Skeletal muscle satellite cell (primary cell): ENCODE measurements at regions not wholly inside any gene's neighbourhood (a gene's known extent, or its start where the extent isn't known, plus 50 kb on each side); places are given as distances from the start of the nearest gene placed in this dataset.

Source experiments
- H3K27me3 ChIP-seq: 2 replicates; pipeline ENCODE4 v1.7.0; 2013; ENCODE audit warnings: low read length; ENCODE audit not compliant: control insufficient read depth, insufficient read depth
- H3K36me3 ChIP-seq: 2 replicates; pipeline ENCODE4 v1.7.0; 2013; ENCODE audit warnings: mild to moderate bottlenecking, control low read depth, low read length; ENCODE audit not compliant: insufficient read depth
- H3K4me1 ChIP-seq: 2 replicates; pipeline ENCODE4 v1.7.0; 2013; ENCODE audit warnings: low read length; ENCODE audit not compliant: control insufficient read depth, insufficient read depth
- H3K4me2 ChIP-seq: 2 replicates; pipeline ENCODE4 v1.7.0; 2013; ENCODE audit warnings: mild to moderate bottlenecking, low read length
- H3K4me3 ChIP-seq: 2 replicates; pipeline ENCODE4 v1.7.0; 2013; ENCODE audit warnings: low read length
- H3K9ac ChIP-seq: 2 replicates; pipeline ENCODE4 v1.7.0; 2013; ENCODE audit warnings: mild to moderate bottlenecking, low read depth, low read length, moderate library complexity
- H3K9me3 ChIP-seq: replicated peaks from 2 replicates; pipeline ENCODE4 v1.7.0; 2013; ENCODE audit warnings: mild to moderate bottlenecking, control low read depth, low read length

- Histone ChIP-seq H3K27me3 (no peaks in the 10 kb centered on the region), H3K9ac (no peak overlapping the region), H3K4me3 (no peak overlapping the region), H3K4me2 (no peak overlapping the region), H3K36me3 (no peaks in the 10 kb centered on the region), H3K4me1 (no peaks in the 10 kb centered on the region), H3K9me3 (no peaks in the 10 kb centered on the region)
Measured at GRCh38 chr6:103677290-103677689, 1182.4 kb downstream of the HACE1 start.

- Histone ChIP-seq H3K27me3 (no peaks in the 10 kb centered on the region), H3K9me3 (no peaks in the 10 kb centered on the region), H3K36me3 (no peaks in the 10 kb centered on the region), H3K4me2 (no peak overlapping the region), H3K4me1 (no peaks in the 10 kb centered on the region), H3K9ac (no peak overlapping the region), H3K4me3 (no peak overlapping the region)
Measured at GRCh38 chr6:103675807-103676406, 1183.8 kb downstream of the HACE1 start.

- no peaks in the 10 kb centered on the region for H3K27me3 ChIP-seq
- H3K9ac ChIP-seq: no peak overlapping the region
- H3K4me3 ChIP-seq: no peak overlapping the region
- no peaks in the 10 kb centered on the region for H3K36me3 ChIP-seq
- no peak overlapping the region for H3K4me2 ChIP-seq
- H3K9me3 ChIP-seq: no peaks in the 10 kb centered on the region
- H3K4me1 ChIP-seq: no peaks in the 10 kb centered on the region
Measured at GRCh38 chr6:103674790-103675189, 1184.9 kb downstream of the HACE1 start.

GRCh38 chr6:103672169-103672568, 1187.5 kb downstream of the HACE1 start:
- Histone ChIP-seq H3K4me3 (no peak overlapping the region), H3K9ac (no peak overlapping the region), H3K4me2 (no peak overlapping the region), H3K27me3 (no peaks in the 10 kb centered on the region), H3K36me3 (no peaks in the 10 kb centered on the region), H3K9me3 (no peaks in the 10 kb centered on the region), H3K4me1 (no peaks in the 10 kb centered on the region)

GRCh38 chr6:103629613-103630012, 1230.1 kb downstream of the HACE1 start:
- H3K4me3 ChIP-seq: no peak overlapping the region
- H3K36me3 ChIP-seq: no peaks in the 10 kb centered on the region
- H3K4me1 ChIP-seq: no peaks in the 10 kb centered on the region
- no peak overlapping the region for H3K9ac ChIP-seq
- no peaks in the 10 kb centered on the region for H3K27me3 ChIP-seq
- H3K4me2 ChIP-seq: no peak overlapping the region
- no peaks in the 10 kb centered on the region for H3K9me3 ChIP-seq

GRCh38 chr6:103617642-103618041, 1242.1 kb downstream of the HACE1 start:
- Histone ChIP-seq H3K36me3 (no peaks in the 10 kb centered on the region), H3K4me1 (no peaks in the 10 kb centered on the region), H3K27me3 (no peaks in the 10 kb centered on the region), H3K9me3 (no peaks in the 10 kb centered on the region), H3K4me2 (no peak overlapping the region), H3K4me3 (no peak overlapping the region), H3K9ac (no peak overlapping the region)

- H3K4me2 ChIP-seq: no peak overlapping the region
- peaks cover 4% of the 10 kb centered on the region for H3K9me3 ChIP-seq
- H3K27me3 ChIP-seq: no peaks in the 10 kb centered on the region
- no peak overlapping the region for H3K9ac ChIP-seq
- no peak overlapping the region for H3K4me3 ChIP-seq
- H3K4me1 ChIP-seq: no peaks in the 10 kb centered on the region
- no peaks in the 10 kb centered on the region for H3K36me3 ChIP-seq
Measured at GRCh38 chr6:103587722-103588121, 1272.0 kb downstream of the HACE1 start.

GRCh38 chr6:103578115-103578514, 1281.6 kb downstream of the HACE1 start:
- Histone ChIP-seq H3K27me3 (no peaks in the 10 kb centered on the region), H3K4me3 (no peak overlapping the region), H3K4me1 (no peaks in the 10 kb centered on the region), H3K36me3 (no peaks in the 10 kb centered on the region), H3K9ac (no peak overlapping the region), H3K9me3 (no peaks in the 10 kb centered on the region), H3K4me2 (no peak overlapping the region)

- Histone ChIP-seq H3K9ac (no peak overlapping the region), H3K4me1 (no peaks in the 10 kb centered on the region), H3K9me3 (no peaks in the 10 kb centered on the region), H3K4me2 (no peak overlapping the region), H3K27me3 (no peaks in the 10 kb centered on the region), H3K4me3 (no peak overlapping the region), H3K36me3 (no peaks in the 10 kb centered on the region)
Measured at GRCh38 chr6:103570431-103570830, 1289.3 kb downstream of the HACE1 start.

- Histone ChIP-seq H3K4me2 (no peak overlapping the region), H3K4me1 (no peaks in the 10 kb centered on the region), H3K9me3 (peaks cover 6% of the 10 kb centered on the region), H3K36me3 (no peaks in the 10 kb centered on the region), H3K27me3 (no peaks in the 10 kb centered on the region), H3K9ac (no peak overlapping the region), H3K4me3 (no peak overlapping the region)
Measured at GRCh38 chr6:103554911-103555310, 1304.8 kb downstream of the HACE1 start.

GRCh38 chr6:103538381-103538780, 1321.3 kb downstream of the HACE1 start:
- no peaks in the 10 kb centered on the region for H3K27me3 ChIP-seq
- no peaks in the 10 kb centered on the region for H3K36me3 ChIP-seq
- no peaks in the 10 kb centered on the region for H3K9me3 ChIP-seq
- no peak overlapping the region for H3K9ac ChIP-seq
- H3K4me3 ChIP-seq: no peak overlapping the region
- no peak overlapping the region for H3K4me2 ChIP-seq
- no peaks in the 10 kb centered on the region for H3K4me1 ChIP-seq

GRCh38 chr6:103534814-103535213, 1324.9 kb downstream of the HACE1 start:
- H3K4me2 ChIP-seq: no peak overlapping the region
- no peak overlapping the region for H3K9ac ChIP-seq
- no peaks in the 10 kb centered on the region for H3K4me1 ChIP-seq
- H3K9me3 ChIP-seq: no peaks in the 10 kb centered on the region
- no peaks in the 10 kb centered on the region for H3K36me3 ChIP-seq
- H3K27me3 ChIP-seq: no peaks in the 10 kb centered on the region
- no peak overlapping the region for H3K4me3 ChIP-seq
